MCF 10A (cell line): ENCODE measurements at regions not wholly inside any gene's neighbourhood (a gene's known extent, or its start where the extent isn't known, plus 50 kb on each side); places are given as distances from the start of the nearest gene placed in this dataset.

ENCODE experiments used
- BruUV-seq: library from RNA; stranded (reverse); fragments of 400-500 nt; replicated peaks from 2 replicates; lab custom pipeline; 2021; lab: Mats Ljungman, UMichigan
- CTCF ChIA-PET: fragments of 300-600 bp; sonication (Branson Sonifier 250); formaldehyde crosslinking; extraction: SDS; loops from one replicate; lab custom pipeline; 2021; ENCODE audit warnings: antibody characterized with exemption, inconsistent platforms; lab: Yijun Ruan, JAX
- POLR2A ChIA-PET: fragments of 300-600, 350-650 bp; sonication (Branson Sonifier 250); formaldehyde crosslinking; extraction: SDS; loops from one replicate; lab custom pipeline; 2020; ENCODE audit warnings: antibody characterized with exemption, inconsistent platforms; lab: Yijun Ruan, JAX
- DNase-seq: peaks from one replicate; pipeline ENCODE4 v3.0.0-alpha.2; 2018; ENCODE audit not compliant: unreplicated experiment
- H3K27ac Mint-ChIP-seq: one replicate; pipeline ENCODE4 v1.8.0; 2022; ENCODE audit warnings: mild to moderate bottlenecking, low read depth, mixed read lengths; ENCODE audit not compliant: unreplicated experiment
- H3K27me3 Mint-ChIP-seq: one replicate; pipeline ENCODE4 v1.8.0; 2022; ENCODE audit warnings: mixed read lengths; ENCODE audit not compliant: insufficient read depth, unreplicated experiment
- H3K36me3 Mint-ChIP-seq: one replicate; pipeline ENCODE4 v1.8.0; 2022; ENCODE audit warnings: mild to moderate bottlenecking, moderate library complexity, mixed read lengths; ENCODE audit not compliant: insufficient read depth, unreplicated experiment
- H3K4me1 Mint-ChIP-seq: one replicate; pipeline ENCODE4 v1.8.0; 2022; ENCODE audit warnings: mixed read lengths; ENCODE audit not compliant: insufficient read depth, unreplicated experiment
- H3K4me3 Mint-ChIP-seq: one replicate; pipeline ENCODE4 v1.8.0; 2022; ENCODE audit warnings: mild to moderate bottlenecking, moderate library complexity, mixed read lengths; ENCODE audit not compliant: unreplicated experiment
- H3K9me3 Mint-ChIP-seq: one replicate; pipeline ENCODE4 v1.8.0; 2022; ENCODE audit warnings: mixed read lengths; ENCODE audit not compliant: unreplicated experiment
- intact Hi-C: fragments of 100-400 bp; cut with micrococcal nuclease; formaldehyde crosslinking; loops from 2 replicates; pipeline ENCODE4 v1.14.1; 2022
- TF ChIP-seq, protein P1 (sequence below): fragments of 200-600 bp; IDR thresholded peaks from one replicate; pipeline ENCODE4 v1.8.0; 2022; ENCODE audit warnings: antibody characterized with exemption, mild to moderate bottlenecking; ENCODE audit not compliant: unreplicated experiment

DNA sequence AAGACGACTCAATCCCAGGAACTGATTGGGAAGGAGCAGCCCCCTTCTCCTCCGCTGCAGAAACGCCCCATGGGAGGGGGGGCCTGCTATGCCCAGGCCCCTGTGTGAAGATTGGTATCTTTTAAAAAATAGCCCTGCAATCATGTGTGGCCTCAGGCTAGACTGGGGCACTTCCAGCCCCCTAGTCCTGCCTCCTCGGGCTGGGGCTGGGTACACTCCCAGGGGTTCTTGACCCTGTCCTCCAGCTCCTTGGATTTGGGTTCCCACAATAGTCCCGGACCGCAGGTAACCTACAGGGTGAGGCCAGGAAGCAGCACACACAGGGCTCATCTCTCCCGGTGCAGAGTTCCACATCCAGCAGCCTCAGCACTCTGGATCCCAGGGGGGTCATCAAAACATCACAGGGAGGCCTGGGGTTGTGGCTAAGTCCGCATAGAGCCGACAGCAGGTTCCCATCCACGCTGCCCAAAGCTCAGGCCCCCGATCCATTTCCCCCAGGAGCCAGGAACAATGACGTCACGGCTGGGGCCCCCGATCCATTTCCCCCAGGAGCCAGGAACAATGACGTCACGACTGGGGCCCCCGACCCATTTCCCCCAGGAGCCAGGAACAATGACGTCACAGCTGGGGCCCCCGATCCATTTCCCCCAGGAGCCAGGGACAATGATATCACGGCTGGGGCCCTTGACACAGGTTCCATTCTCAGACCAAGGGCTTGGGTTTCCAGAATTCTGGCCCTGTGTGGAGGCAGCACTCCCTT is 202.4 kb downstream of the IRF8 start:
- Mint-ChIP-seq H3K9me3 (no peaks in the 10 kb centered on the region), H3K4me1 (no peaks in the 10 kb centered on the region), H3K36me3 (no peaks in the 10 kb centered on the region), H3K27me3 (peaks cover 46% of the 10 kb centered on the region), H3K27ac (no peak overlapping the region), H3K4me3 (no peak overlapping the region)
- no TSS peak for BruUV-seq
- ChIA-PET POLR2A (interaction anchor here (0.5 to 0.6 kb wide), 2 partner anchors 18 to 1291 kb away, joined by 3 read pairs; partner anchors contain the start of gene MAP1LC3B), CTCF (interaction anchor here (1.3 kb wide), 1 partner anchor 419 kb away, joined by 4 read pairs; no protein-coding TSS in a partner anchor)
- no peak for DNase-seq
- intact Hi-C loops, result no loop called here
- TF ChIP-seq, protein P1, sequence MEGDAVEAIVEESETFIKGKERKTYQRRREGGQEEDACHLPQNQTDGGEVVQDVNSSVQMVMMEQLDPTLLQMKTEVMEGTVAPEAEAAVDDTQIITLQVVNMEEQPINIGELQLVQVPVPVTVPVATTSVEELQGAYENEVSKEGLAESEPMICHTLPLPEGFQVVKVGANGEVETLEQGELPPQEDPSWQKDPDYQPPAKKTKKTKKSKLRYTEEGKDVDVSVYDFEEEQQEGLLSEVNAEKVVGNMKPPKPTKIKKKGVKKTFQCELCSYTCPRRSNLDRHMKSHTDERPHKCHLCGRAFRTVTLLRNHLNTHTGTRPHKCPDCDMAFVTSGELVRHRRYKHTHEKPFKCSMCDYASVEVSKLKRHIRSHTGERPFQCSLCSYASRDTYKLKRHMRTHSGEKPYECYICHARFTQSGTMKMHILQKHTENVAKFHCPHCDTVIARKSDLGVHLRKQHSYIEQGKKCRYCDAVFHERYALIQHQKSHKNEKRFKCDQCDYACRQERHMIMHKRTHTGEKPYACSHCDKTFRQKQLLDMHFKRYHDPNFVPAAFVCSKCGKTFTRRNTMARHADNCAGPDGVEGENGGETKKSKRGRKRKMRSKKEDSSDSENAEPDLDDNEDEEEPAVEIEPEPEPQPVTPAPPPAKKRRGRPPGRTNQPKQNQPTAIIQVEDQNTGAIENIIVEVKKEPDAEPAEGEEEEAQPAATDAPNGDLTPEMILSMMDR, result no peak

DNA sequence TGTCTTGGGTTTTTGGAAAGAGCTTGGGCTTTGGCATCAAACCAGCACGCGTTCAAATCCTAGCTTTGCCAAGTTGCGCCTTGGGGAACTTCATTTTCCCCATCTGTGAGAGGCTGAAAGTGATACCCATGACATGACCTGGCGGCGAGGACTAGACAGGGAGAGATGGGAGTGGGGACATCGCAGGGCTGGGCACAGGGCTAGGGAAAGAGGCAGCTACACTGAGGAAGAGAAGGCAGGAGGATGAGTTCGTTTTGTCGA is 202.9 kb downstream of the IRF8 start:
- no peak for DNase-seq
- H3K27me3 Mint-ChIP-seq, result peaks cover 41% of the 10 kb centered on the region
- ChIA-PET CTCF (no interaction called here), POLR2A (interaction anchor here (0.5 kb wide), 1 partner anchor 1291 kb away, joined by 3 read pairs; the partner anchor contains the start of gene MAP1LC3B)
- no peaks in the 10 kb centered on the region for H3K36me3 Mint-ChIP-seq
- H3K27ac Mint-ChIP-seq, result no peak overlapping the region
- TF ChIP-seq, protein P1, result no peak
- no peaks in the 10 kb centered on the region for H3K9me3 Mint-ChIP-seq
- no peaks in the 10 kb centered on the region for H3K4me1 Mint-ChIP-seq
- BruUV-seq, result no TSS peak
- intact Hi-C loops, result no loop called here
- H3K4me3 Mint-ChIP-seq, result no peak overlapping the region

GRCh38 chr16:86103320-86103719 is 204.4 kb downstream of the IRF8 start:
- Mint-ChIP-seq H3K4me1 (no peaks in the 10 kb centered on the region), H3K27ac (no peak overlapping the region), H3K36me3 (no peaks in the 10 kb centered on the region), H3K4me3 (no peak overlapping the region), H3K27me3 (peaks cover 27% of the 10 kb centered on the region), H3K9me3 (no peaks in the 10 kb centered on the region)
- ChIA-PET CTCF (interaction anchor here (1.2 kb wide), 1 partner anchor 88 kb away, joined by 3 read pairs; no protein-coding TSS in a partner anchor), POLR2A (no interaction called here)
- no peak for DNase-seq
- intact Hi-C loops, result no loop called here
- TF ChIP-seq, protein P1, result no peak
- no TSS peak for BruUV-seq

DNA sequence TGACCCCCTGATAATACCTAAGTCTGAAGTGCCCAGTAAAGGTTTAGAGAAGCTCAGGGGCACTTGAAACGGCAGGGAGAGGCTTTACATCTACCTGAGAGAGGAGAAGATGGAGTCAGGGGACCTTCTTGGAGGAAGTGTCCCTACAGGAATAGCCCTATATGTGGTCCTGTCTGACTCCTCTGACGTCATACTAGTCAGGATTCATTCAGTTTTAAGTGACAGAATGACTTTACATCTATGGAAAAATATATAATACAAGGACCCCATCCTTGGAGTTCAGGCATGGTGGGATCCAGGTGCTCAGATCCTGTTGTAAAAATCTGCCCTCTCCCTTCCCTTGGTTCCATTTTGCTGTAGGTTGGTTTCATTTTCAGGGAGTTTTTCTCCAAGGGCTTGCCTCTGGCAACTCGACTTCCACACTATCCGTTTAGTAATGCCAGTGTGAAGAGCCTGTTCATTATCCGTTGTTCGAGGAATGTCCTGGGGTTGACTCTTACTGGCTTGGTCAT is 205.6 kb downstream of the IRF8 start:
- intact Hi-C loops, result no loop called here
- no TSS peak for BruUV-seq
- no peak overlapping the region for H3K4me3 Mint-ChIP-seq

More for the DNA sequence above, 205.6 kb downstream of the IRF8 start:
- CTCF ChIA-PET, result interaction anchor here (1.2 kb wide), 1 partner anchor 89 kb away, joined by 3 read pairs; no protein-coding TSS in a partner anchor
- TF ChIP-seq, protein P1, result no peak
- Mint-ChIP-seq H3K9me3 (no peaks in the 10 kb centered on the region), H3K27me3 (peaks cover 22% of the 10 kb centered on the region), H3K36me3 (no peaks in the 10 kb centered on the region), H3K4me1 (no peaks in the 10 kb centered on the region), H3K27ac (no peak overlapping the region)
- no peak for DNase-seq
- POLR2A ChIA-PET, result no interaction called here
